GM21737 (cell line): ENCODE measurements at regions not wholly inside any gene's neighbourhood (a gene's known extent, or its start where the extent isn't known, plus 50 kb on each side); places are given as distances from the start of the nearest gene placed in this dataset.

ENCODE experiments used
- ATAC-seq: cut with Tn5 transposase; IDR thresholded peaks from one replicate; pipeline ENCODE4 v1.9.1; 2021; ENCODE audit warnings: mild to moderate bottlenecking, moderate library complexity; ENCODE audit not compliant: unreplicated experiment

DNA sequence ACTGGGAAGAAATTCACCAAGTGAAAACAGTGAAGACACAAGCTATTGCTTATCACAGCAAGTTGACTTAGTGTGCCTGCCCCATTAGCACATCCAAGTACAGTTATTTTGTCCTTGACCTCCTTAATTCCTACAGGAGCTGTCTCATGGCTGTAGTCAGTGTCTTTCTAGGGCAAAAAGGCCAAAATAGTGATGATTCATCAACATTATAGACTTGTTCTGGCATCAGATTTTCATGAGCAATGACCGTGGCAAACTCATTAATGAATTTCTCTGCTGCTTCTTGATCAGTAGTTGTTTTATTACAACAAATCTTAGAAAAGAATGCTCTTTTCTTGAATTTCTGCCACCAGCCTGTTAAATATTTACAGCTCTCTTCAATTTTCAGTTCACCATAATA is 1169.3 kb upstream of the DDX18 start:
- no peak for ATAC-seq

DNA sequence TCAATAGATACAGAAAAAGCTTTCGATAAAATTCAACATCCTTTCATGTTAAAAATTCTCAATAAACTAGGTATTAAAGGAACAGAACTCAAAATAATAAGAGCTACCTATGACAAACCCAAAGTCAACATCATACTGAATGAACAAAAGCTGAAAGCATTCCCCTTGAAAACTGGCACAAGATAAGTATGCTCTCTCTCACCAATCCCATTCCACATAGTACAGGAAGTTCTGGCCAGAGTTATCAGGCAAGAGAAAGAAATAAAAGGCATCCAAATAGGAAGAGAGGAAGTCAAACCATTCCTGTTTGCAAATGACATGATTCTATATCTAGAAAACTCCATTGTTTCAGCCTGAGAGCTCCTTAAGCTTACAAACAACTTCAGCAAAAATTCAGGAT is 1145.8 kb upstream of the DDX18 start:
- ATAC-seq: no peak

DNA sequence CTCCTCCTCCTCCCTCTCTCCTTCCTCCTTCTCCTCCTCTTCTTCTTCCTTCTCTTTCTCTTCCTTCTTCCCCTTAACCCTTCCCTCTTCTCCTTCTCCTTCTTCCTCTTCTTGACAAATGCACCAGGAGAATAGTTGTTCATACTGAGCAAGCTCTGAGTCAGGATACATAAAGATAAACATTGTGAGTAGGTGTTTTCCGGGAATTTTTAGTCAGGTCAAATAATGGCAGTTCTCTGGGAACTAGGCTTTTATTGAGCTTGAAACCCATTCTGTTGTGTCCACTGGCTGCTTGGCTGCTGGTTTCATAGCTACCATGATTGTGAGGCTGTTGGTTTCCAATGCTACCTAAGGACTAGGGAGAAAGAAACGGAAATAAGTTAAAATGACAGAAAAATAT is 1144.7 kb upstream of the DDX18 start:
- ATAC-seq: no peak

DNA sequence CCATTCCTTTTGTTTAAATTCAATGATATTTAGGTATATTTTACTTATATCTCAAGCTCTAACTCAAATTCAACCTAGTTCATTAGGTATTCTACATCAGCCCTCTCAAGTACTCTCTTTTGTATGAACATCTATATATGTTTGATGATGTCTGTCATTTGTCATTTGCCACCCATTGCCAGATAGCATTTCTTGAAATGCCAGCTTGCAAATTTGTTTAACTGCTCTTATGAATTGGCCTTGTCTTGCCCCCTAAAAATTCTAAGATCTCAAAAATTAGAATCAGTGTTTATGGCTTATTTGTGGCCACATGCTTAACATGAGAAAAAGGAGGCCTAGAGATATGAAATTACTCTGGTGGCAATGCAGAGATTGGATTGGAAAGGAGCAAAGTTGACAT is 1140.3 kb upstream of the DDX18 start:
- no peak for ATAC-seq

DNA sequence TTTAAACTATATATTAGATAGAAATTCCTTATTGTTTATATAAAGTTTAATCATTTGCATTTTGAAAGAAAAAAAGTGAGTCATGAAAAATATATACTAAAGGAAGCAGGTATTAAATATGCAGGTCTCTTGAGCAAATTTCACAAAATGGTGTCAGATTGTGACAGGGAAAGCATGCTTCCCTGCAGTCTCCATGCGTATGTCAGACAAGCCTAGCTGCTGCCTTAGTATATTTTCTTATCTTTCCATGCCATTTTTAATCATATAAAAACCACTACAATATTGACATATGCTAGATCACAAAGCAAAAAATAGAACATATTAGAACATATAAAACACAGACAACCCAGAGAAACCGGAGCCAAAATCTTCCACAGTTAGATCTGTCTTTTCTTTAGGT is 1137.7 kb upstream of the DDX18 start:
- no peak for ATAC-seq

DNA sequence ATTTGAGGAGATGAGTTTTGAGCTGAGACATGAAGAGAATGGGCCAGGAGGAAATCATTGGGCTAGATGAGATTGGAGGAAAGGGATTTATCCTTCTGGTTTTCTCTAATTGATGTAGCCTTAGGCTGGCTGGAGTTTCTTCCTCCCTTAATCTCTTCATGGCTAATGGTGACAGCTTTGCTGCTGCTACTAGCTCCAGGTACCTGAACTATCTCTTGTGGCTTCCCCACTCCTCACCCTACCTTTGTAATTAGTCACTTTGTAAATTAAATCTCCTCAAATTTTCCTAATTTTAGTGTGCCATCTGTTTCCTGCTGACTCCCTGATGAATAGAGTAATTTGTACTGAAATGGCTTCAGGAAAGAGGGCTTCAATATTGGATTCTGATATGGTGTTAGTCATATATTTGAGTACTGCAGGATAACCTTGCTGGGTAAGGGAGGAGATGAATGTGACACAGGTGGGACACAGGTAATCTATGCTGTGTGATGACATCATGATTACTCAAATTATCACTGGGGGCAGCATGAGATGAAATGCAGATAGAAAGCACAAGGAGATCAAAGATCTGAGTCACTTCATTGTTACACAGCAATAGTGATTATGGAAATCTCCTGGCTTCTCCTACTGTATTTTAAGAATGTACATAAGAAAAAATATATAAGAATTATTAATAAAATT is 1134.1 kb upstream of the DDX18 start:
- no peak for ATAC-seq

DNA sequence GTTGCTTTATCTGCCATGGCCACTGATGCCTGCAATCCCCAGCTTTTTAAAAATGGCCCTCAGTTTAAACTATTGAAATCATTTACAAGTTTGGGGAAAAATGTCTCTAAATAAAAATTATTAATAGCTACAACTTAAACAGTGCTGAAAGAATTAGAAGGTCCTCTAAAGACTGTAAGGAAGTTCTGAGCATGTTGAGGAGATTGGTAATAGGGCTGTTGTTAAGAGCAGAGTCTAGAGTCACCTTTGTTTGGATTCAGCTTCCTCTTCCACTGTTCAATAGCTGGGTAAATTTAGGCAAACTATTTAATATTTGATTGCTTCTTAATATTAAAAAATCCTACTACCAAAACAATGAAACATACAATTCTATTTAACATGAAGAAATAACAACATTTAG is 1127.1 kb upstream of the DDX18 start:
- no peak for ATAC-seq

DNA sequence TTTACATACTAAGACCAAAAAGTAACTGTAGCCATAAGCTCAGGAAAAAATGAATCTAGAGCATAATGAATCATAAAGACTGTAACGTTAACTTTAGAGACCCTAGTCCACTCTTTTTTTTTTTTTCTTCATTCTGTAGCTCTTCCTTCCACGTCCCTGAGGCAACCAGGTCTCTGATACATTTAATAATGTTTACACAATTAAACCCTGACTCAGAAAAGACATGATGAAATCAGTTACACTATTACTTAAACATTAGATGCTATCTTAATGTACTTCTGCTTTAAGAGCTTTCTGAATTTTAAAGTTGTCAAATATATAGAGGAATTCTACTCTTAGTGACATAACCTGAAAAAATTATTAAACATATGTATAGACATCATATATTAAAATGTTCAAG is 1121.5 kb upstream of the DDX18 start:
- ATAC-seq: no peak

DNA sequence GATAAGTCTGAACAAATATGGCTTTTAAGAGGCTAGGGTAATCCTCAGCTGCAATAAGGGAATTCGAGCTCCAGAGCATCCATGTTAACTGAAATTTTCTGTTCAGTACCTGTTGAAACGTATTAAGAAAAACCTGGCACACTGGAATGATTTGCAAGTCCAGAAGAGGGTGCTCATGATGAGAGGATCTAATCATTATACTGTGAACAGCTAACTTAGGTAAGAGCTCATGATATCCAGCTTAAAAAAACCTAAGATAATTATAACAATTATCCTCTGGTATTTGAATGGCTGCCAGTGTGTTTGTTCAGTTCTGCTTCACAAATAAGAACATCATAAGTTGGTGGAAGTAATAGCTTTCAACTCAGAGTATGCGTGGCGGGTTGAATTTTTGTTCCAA is 1118.3 kb upstream of the DDX18 start:
- no peak for ATAC-seq

DNA sequence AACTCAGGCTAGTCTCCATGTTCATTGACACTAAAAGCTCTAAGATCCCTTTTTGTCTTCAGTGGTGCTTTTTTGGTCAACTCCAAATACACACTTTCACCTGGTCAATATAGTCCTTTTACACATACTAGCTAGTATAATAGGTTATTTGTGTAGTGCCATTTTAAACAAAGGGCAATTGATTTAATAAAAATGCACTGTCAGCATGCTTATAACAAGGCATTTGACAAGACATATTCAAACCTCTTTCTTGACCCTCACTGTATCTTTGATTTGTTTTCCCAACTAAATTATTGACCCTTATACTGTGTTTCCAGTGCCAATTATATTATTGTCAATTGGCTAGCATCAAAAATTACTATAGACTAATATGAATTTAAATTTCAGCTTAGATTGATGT is 1117.6 kb upstream of the DDX18 start:
- no peak for ATAC-seq

DNA sequence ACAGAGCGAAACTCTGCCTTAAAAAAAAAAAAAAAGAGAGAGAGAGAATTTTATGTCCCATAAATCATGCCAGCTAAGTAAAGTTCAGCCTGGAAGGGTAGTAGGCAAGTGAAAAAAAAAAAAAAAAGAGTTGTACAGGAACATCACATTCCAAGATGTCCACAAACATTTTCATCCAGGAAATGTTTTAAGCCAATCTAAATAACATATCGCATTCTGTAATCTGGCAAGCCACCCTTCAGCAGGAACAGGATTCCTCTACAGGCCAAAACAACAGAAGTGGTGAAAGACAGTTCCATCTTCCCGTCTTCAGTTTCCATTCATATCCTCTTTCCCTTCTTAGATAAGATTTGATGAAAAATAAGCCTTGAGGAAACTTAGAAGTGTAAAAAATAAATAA is 1108.1 kb upstream of the DDX18 start:
- no peak for ATAC-seq

DNA sequence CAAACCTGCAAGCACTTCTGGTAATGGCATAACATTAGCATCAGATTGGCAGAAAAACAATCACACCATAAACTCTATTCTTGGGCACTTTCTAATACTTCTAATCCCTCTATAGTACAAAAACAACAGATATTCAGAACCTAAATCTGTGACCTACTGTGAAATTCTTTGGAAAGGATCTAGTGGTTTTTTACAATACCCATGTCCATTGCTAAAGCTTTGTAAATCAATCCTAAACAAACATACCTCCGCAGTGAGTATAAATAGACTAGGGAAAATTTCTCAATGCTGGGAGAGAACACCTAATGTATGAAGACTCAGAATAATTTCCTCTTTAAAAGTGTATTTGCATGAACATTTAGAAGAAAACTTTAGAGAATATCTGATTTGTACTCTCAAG is 1098.5 kb upstream of the DDX18 start:
- no peak for ATAC-seq

DNA sequence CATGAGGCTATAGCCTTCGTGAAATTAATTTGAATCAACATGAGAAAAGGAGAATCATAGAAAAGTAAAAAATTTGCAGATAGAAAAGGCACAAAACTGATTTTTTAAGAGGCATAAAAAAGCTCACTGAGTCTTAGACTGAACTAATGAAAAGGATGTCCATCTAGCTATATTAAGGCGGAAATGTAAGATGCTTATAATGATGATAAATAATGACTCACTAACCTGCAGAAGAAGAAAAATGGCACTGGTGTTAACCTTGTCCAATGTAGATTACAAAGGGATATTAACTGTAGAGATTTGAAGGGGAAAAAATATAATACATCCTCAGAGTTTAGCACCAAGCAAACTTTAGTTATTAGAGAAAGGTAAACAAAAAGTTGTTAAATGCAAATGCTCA is 1098.0 kb upstream of the DDX18 start:
- ATAC-seq: no peak

DNA sequence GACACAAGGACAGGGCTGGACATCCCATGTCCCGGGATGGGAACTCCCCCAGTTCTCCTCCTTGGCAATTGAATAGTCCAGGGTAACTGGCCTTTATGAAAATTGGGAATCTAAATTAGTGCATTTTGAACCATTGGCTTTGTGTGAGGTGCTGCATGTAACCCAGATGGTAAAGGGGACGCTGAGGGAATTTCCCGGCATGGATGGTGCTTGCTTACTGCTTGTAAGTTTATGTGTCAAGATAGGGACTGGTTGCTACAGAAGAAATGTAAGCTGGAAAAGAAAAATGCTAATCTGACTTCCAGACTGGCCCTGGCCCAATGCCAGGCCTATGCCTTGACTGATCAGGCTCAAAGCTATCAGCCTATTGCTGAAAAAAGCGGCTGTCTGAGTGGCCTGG is 1096.7 kb upstream of the DDX18 start:
- no peak for ATAC-seq

DNA sequence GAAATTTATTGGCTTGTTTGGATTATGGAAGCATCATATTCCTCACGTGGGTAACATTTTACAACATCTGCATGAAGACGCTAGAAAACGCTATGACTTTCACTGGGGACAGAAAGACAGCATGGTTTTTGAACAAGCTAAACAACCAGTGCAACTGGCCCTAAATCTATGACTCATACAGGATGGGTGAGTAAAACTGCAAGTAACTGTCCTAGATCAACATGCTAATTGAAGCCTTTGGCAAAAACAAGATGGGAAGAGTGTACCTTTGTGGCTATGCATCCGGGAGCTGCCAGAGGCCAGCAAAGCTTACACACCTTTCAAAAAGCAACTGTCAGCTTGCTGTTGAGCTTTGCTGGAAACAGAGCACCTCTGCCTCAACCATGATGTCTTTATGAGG is 1096.0 kb upstream of the DDX18 start:
- ATAC-seq: no peak

DNA sequence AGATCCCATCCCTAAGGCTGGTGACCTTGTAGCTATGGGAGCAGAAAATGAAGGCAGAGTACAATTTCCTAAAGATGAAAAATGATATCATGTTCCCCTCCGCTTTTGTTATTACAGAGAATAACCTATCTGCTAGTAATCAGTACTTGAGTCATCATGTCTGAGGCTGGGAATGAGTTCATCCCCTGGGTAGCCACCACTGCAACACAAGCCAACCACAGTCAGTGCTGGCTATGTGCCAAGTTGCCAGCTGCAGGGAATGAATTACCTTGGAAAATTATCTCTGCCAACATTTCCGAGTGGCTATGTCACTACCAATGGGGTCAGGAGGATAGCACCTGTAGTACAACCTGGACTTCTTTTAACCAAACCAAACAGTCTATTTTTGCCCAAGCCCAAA is 1094.7 kb upstream of the DDX18 start:
- ATAC-seq: no peak

DNA sequence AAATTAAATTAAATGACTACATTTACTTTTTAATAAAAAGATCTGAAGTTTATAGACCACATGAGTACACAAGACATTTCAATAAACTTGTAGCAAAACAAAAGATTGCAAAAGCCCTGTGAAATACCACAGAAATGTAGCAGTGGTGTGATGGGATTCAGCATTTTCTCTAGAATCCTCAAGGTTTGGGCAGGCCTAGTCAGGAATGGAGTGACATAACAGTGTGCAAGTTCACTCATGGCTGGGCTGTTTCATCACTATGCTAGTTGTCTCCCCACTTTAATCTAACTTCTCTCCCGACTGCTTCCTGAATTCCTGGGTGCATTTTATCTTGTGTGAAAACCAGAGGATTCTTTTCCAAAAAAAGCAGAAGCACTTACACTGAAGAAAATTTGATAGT is 1089.9 kb upstream of the DDX18 start:
- no peak for ATAC-seq

DNA sequence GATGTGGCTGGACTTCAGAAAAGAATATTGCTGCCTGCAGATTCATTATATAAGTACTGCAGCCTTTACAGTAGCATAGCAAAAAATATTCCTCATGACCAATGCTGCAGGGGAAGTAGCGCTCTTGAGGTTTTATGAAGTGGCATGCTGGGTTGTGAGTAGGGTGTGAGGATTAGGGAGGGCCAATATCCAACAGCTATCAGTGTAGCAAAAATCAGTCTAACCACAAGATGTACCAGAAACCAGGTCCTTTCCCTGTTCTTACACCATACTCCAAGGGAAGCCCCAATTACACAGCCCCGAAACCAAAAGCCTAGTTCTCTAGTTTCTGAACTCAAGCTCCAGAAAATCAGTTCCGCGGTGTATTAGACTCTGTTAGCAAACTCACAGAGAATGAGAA is 1082.2 kb upstream of the DDX18 start:
- ATAC-seq: no peak

DNA sequence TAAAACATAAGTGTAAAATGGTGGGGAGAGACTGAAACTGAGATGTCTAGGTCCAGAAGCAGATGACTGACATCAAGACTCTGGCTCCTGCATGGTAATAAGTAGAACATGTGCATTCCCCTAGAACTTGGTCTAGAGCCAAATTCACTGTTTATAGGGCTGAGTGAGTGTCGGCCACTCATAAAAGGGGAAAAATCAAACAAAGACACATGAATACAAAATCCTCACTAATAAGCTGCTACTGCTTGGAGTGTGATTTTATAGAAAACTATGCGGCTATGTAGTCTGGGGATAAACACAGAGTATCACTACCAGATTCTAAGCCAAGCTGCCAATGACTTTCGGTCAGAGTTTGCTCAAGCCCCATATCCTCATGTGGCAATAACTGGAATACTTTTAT is 1080.8 kb upstream of the DDX18 start:
- ATAC-seq: no peak

DNA sequence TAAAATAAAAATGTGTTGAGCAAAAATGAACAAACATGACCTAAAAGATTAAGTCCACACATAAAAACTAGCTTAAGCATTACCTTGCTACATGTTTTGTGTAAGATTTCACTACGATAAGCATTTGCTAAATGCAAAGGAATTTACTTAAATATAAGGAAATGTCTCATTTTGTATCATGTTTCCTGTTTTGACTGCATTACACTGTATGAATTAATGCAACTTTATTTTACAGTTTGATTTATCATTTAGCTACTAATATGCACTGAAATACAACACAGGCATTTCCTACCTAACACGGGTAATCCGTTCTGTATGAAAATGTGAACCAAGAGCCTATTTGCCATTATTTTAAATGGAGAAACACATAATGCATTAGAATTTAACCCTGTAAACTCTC is 1076.5 kb upstream of the DDX18 start:
- no peak for ATAC-seq

DNA sequence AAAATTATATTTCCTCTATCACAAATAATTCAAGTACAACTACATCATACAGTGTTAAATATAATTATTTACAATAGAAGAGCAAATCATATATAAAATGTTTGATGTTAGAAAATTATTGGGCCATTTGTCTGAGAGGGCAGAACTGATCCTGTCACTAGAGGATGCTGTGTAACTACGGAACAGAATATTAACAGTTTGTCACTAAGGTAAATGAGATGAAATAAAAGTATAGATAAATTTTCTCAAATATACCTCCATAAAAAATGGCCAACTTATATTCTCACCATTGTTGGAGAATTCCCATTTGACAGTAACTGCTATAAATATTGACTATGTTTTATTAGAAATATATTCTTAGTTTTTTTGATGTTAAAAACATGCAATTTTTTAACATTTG is 1067.4 kb upstream of the DDX18 start:
- no peak for ATAC-seq

DNA sequence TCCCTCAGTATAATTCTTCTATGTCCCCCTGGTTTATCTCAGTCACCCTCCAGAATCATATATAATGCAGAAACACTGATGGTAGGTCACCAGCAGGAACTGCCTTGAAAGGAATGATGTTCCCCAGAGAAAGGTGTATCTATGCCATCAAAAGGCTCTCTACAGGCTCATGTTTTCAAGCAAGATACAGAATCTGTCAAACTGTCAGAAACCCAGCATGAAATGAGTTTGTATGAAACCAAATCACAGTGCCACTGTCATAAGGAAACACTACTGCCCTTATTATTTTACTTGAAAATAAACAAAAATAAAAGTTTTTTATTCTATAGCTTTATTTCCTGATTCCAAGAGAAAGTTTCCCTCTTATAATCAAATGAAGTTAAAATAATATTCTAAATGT is 1064.5 kb upstream of the DDX18 start:
- ATAC-seq: no peak

DNA sequence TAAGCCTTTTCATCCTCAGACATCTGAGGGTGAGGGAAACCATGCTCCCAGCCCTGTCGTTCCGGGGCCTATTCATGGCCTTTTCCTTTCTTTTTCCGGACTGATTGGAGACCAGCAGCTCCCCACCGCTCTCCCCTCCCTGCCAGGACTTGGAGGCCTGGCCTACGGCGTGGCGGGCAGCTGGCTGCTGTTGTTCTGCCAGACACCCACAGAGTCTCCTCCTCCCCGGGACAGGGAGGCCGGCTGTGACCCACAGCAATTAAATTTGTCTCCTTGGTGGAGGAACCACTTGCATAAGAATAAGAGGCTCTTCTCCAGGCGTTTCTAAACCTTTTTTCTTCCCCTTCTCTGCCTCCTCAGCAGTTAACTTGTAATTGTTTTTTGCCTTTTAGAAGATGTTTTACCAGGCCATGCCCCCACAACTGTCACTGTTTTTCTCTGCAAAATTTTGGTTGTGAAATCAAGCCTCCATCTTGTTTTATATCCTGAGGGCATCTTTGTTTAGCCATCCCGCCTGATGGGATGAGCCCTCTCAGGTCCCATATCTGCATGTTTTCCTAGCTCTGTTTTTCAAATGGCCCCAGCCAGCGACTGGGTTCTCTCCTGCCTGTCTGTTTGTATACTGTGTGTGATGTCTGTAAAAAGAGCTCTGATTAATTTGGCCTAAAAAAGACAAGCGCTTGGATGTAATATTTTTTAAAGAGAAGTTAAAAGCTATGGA is 1060.0 kb upstream of the DDX18 start:
- no peak for ATAC-seq
